IMR-90 (cell line): ENCODE measurements at regions not wholly inside any gene's neighbourhood (a gene's known extent, or its start where the extent isn't known, plus 50 kb on each side); places are given as distances from the start of the nearest gene placed in this dataset.

ENCODE experiments used
- ATAC-seq: fragments of 200-7000 bp; cut with Tn5 transposase; 2 replicates; pipeline ENCODE4 v1.9.1; 2020; ENCODE audit warnings: low read depth, mild to moderate bottlenecking, moderate library complexity
- BruUV-seq: library from RNA; stranded (reverse); fragments of 400-500 nt; replicated peaks from 2 replicates; lab custom pipeline; 2021; lab: Mats Ljungman, UMichigan
- CTCF ChIA-PET: fragments of 300-600 bp; formaldehyde crosslinking; extraction: SDS; loops from one replicate; lab custom pipeline; 2021; ENCODE audit warnings: antibody characterized with exemption; lab: Yijun Ruan, JAX
- POLR2A ChIA-PET: fragments of 300-600 bp; sonication (Branson Sonifier 250); formaldehyde crosslinking; loops from one replicate; lab custom pipeline; 2022; ENCODE audit warnings: antibody characterized with exemption; ENCODE audit not compliant: unreplicated experiment; lab: Charles Lee
- DNase-seq: peaks from one replicate; pipeline ENCODE4 v3.0.0; 2013
- H2AFZ ChIP-seq: replicated peaks from 2 replicates; pipeline ENCODE3; 2013; ENCODE audit warnings: low read length, mild to moderate bottlenecking; ENCODE audit not compliant: poor library complexity
- H2AK5ac ChIP-seq: 2 replicates; pipeline ENCODE4 v1.6.1; 2013; ENCODE audit warnings: low read depth, low read length, inconsistent platforms
- H2AK9ac ChIP-seq: replicated peaks from 2 replicates; pipeline ENCODE3; 2013; ENCODE audit warnings: mild to moderate bottlenecking, low read depth, low read length, moderate library complexity; ENCODE audit not compliant: poor library complexity
- H2BK120ac ChIP-seq: 2 replicates; pipeline ENCODE4 v1.6.1; 2013; ENCODE audit warnings: low read depth, low read length, inconsistent platforms
- H2BK15ac ChIP-seq: 3 replicates; pipeline ENCODE4 v1.6.1; 2013; ENCODE audit warnings: low read depth, low read length, inconsistent platforms
- H2BK20ac ChIP-seq: 2 replicates; pipeline ENCODE4 v1.6.1; 2013; ENCODE audit warnings: low read depth, mild to moderate bottlenecking, inconsistent platforms, low read length, moderate library complexity
- H2BK5ac ChIP-seq: 2 replicates; pipeline ENCODE4 v1.6.1; 2013; ENCODE audit warnings: mild to moderate bottlenecking, low read depth, low read length, inconsistent platforms; ENCODE audit not compliant: poor library complexity, severe bottlenecking
- H3K14ac ChIP-seq: replicated peaks from 2 replicates; pipeline ENCODE4 v1.6.1; 2013; ENCODE audit warnings: low read depth, low read length, inconsistent platforms
- H3K18ac ChIP-seq: 2 replicates; pipeline ENCODE4 v1.6.1; 2013; ENCODE audit warnings: low read depth, low read length, control low read depth
- H3K23ac ChIP-seq: 2 replicates; pipeline ENCODE4 v1.6.1; 2013; ENCODE audit warnings: low read depth, low read length, inconsistent platforms
- H3K27ac ChIP-seq: 2 replicates; pipeline ENCODE4 v1.5.1; 2013; ENCODE audit warnings: mild to moderate bottlenecking, control low read depth, low read length; ENCODE audit not compliant: insufficient read depth
- H3K27me3 ChIP-seq: 2 replicates; pipeline ENCODE4 v1.6.1; 2013; ENCODE audit warnings: low read length; ENCODE audit not compliant: control insufficient read depth, insufficient read depth
- H3K36me3 ChIP-seq: 2 replicates; pipeline ENCODE4 v1.6.1; 2013; ENCODE audit warnings: low read length, mixed read lengths; ENCODE audit not compliant: control insufficient read depth, insufficient read depth
- H3K4ac ChIP-seq: 2 replicates; pipeline ENCODE4 v1.6.1; 2013; ENCODE audit warnings: low read depth, low read length, inconsistent platforms
- H3K4me1 ChIP-seq: 2 replicates; pipeline ENCODE4 v1.6.1; 2013; ENCODE audit warnings: low read length, mixed read lengths; ENCODE audit not compliant: control insufficient read depth, insufficient read depth
- H3K4me2 ChIP-seq: 2 replicates; pipeline ENCODE4 v1.6.1; 2013; ENCODE audit warnings: low read depth, mild to moderate bottlenecking, control low read depth, low read length, moderate library complexity
- H3K4me3 ChIP-seq: 2 replicates; pipeline ENCODE4 v1.5.1; 2013; ENCODE audit warnings: low read depth, mild to moderate bottlenecking, control low read depth, low read length, moderate library complexity; ENCODE audit not compliant: insufficient read depth
- H3K56ac ChIP-seq: 2 replicates; pipeline ENCODE4 v1.6.1; 2013; ENCODE audit warnings: low read length, inconsistent platforms; ENCODE audit not compliant: insufficient read depth; ENCODE audit errors: extremely low read depth
- H3K79me1 ChIP-seq, 2 experiments: 2 replicates each; pipeline ENCODE4 v1.6.1; 2013; ENCODE audit warnings: low read length in 2 of 2, inconsistent platforms in 1 of 2, low read depth in 1 of 2
- H3K9ac ChIP-seq: 2 replicates; pipeline ENCODE4 v1.6.1; 2013; ENCODE audit warnings: low read depth, low read length, control low read depth
- H3K9me1 ChIP-seq: 2 replicates; pipeline ENCODE4 v1.6.1; 2013; ENCODE audit warnings: low read length, inconsistent platforms; ENCODE audit not compliant: insufficient read depth
- H3K9me3 ChIP-seq: 2 replicates; pipeline ENCODE4 v1.6.1; 2013; ENCODE audit warnings: low read length; ENCODE audit not compliant: control insufficient read depth, insufficient read depth
- H4K20me1 ChIP-seq: 2 replicates; pipeline ENCODE4 v1.6.1; 2013; ENCODE audit warnings: low read length, inconsistent platforms; ENCODE audit not compliant: insufficient read depth
- H4K5ac ChIP-seq: 2 replicates; pipeline ENCODE4 v1.6.1; 2013; ENCODE audit warnings: mild to moderate bottlenecking, low read depth, low read length, control low read depth
- H4K8ac ChIP-seq, 2 experiments: 2 replicates each; pipeline ENCODE4 v1.6.1; 2013; ENCODE audit warnings: low read depth in 2 of 2, low read length in 2 of 2, control low read depth in 1 of 2, inconsistent platforms in 1 of 2
- H4K91ac ChIP-seq: 2 replicates; pipeline ENCODE4 v1.6.1; 2013; ENCODE audit warnings: low read depth, low read length, inconsistent platforms; ENCODE audit not compliant: insufficient read depth
- BHLHE40 ChIP-seq: fragments of 150-350 bp; IDR thresholded peaks from 2 replicates; pipeline ENCODE4 v1.6.1; 2016; ENCODE audit warnings: mild to moderate bottlenecking, low read depth, low read length
- CEBPB ChIP-seq: IDR thresholded peaks from 2 replicates; pipeline ENCODE4 v1.6.1; 2012; ENCODE audit warnings: low read depth, low read length, improper control_type of control experiment
- CHD1 ChIP-seq: IDR thresholded peaks from 2 replicates; pipeline ENCODE4 v1.6.1; 2012; ENCODE audit warnings: low read depth, low read length, improper control_type of control experiment
- CTCF ChIP-seq: conservative IDR thresholded peaks from 2 replicates; pipeline ENCODE4 v1.5.1; 2012; ENCODE audit warnings: mild to moderate bottlenecking, low read depth, low read length, improper control_type of control experiment
- ELK1 ChIP-seq: fragments of 150-350 bp; IDR thresholded peaks from 2 replicates; pipeline ENCODE4 v1.6.1; 2016; ENCODE audit warnings: low read depth, mild to moderate bottlenecking, low read length, moderate library complexity, borderline replicate concordance
- FOS ChIP-seq: fragments of 150-350 bp; IDR thresholded peaks from 2 replicates; pipeline ENCODE4 v1.6.1; 2016; ENCODE audit warnings: low read depth, low read length
- MAFK ChIP-seq: IDR thresholded peaks from 2 replicates; pipeline ENCODE4 v1.6.1; 2012; ENCODE audit warnings: low read depth, low read length, improper control_type of control experiment
- MAZ ChIP-seq: IDR thresholded peaks from 2 replicates; pipeline ENCODE4 v1.6.1; 2012; ENCODE audit warnings: low read depth, mild to moderate bottlenecking, low read length, improper control_type of control experiment, moderate library complexity, borderline replicate concordance
- MXI1 ChIP-seq: IDR thresholded peaks from 2 replicates; pipeline ENCODE4 v1.6.1; 2012; ENCODE audit warnings: low read depth, mild to moderate bottlenecking, low read length, moderate library complexity, borderline replicate concordance
- NFE2L2 ChIP-seq: fragments of 150-350 bp; IDR thresholded peaks from 2 replicates; pipeline ENCODE4 v1.6.1; 2016; ENCODE audit warnings: low read depth, mild to moderate bottlenecking, low read length
- POLR2A ChIP-seq: IDR thresholded peaks from 2 replicates; pipeline ENCODE4 v1.6.1; 2012; ENCODE audit warnings: mild to moderate bottlenecking, low read depth, low read length
- RAD21 ChIP-seq: IDR thresholded peaks from 2 replicates; pipeline ENCODE4 v1.6.1; 2012; ENCODE audit warnings: low read length, improper control_type of control experiment
- RCOR1 ChIP-seq: IDR thresholded peaks from 2 replicates; pipeline ENCODE4 v1.6.1; 2012; ENCODE audit warnings: mild to moderate bottlenecking, low read length, improper control_type of control experiment; ENCODE audit not compliant: insufficient replicate concordance
- RFX5 ChIP-seq: IDR thresholded peaks from 2 replicates; pipeline ENCODE4 v1.8.0; 2012; ENCODE audit warnings: low read depth, mild to moderate bottlenecking, low read length, moderate library complexity
- SMC3 ChIP-seq: fragments of 150-350 bp; IDR thresholded peaks from 2 replicates; pipeline ENCODE4 v1.6.1; 2016; ENCODE audit warnings: low read depth, mild to moderate bottlenecking, antibody characterized with exemption, low read length, moderate library complexity
- USF2 ChIP-seq: fragments of 150-350 bp; IDR thresholded peaks from 2 replicates; pipeline ENCODE4 v1.6.1; 2017; ENCODE audit warnings: mild to moderate bottlenecking, antibody characterized with exemption, low read length, low read depth
- WGBS, 2 experiments: methylation state at CpG; one replicate each; pipeline versions ENCODE4 v1.1.5 to v1.1.7; 2013; ENCODE audit warnings: missing lambda C conversion rate in 2 of 2; ENCODE audit not compliant: insufficient read length in 1 of 2; ENCODE audit errors: extremely low coverage in 2 of 2; 5-methylcytosine and 5-hydroxymethylcytosine counted together
- dilution Hi-C: fragments of 300-500 bp; cut with HindIII; formaldehyde crosslinking; loops from one replicate; pipeline ENCODE4 v1.14.3; 2018; ENCODE audit warnings: low sequenced_read_pairs; ENCODE audit not compliant: unreplicated experiment
- in situ Hi-C: fragments of 300-500 bp; cut with MboI; formaldehyde crosslinking; loops from 3 replicates; pipeline ENCODE4 v1.14.3; 2019; ENCODE audit warnings: low sequenced_read_pairs, inconsistent platforms, mixed read lengths
- intact Hi-C: fragments of 100-400 bp; cut with micrococcal nuclease; formaldehyde crosslinking; loops from 2 replicates; pipeline ENCODE4 v1.10.0; 2022

DNA sequence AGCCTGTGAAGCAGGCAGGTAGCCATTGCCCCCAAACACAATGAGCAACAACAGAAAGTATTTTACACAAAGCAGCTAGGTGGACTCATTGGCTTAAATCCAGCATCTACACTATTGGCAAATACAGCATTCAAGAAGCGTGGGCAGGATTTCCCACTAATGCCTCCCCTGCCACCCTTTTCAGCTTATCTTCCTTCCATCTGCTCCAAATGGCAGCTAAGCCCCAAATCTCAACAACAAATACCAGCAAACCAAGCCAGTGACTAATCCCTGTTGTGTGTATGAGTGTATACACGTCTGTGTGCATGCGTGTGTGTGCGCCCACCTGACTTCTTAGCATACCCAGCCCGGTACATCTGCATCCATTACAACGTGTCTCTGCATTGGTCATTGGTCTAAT is 151.2 kb upstream of the WWC1 start:
- POLR2A ChIA-PET, result no interaction called here

More for the DNA sequence above, 151.2 kb upstream of the WWC1 start:
- Histone ChIP-seq H2AFZ (no peak overlapping the region), H3K79me1 (no peaks in the 10 kb centered on the region), H3K9ac (no peak overlapping the region), H3K4me1 (no peaks in the 10 kb centered on the region), H4K8ac (no peak overlapping the region), H2AK5ac (no peak overlapping the region), H3K9me1 (no peaks in the 10 kb centered on the region), H3K23ac (no peak overlapping the region), H3K18ac (no peak overlapping the region), H2BK15ac (no peak overlapping the region), H3K4me2 (no peak overlapping the region), H3K27ac (no peak overlapping the region), H2BK120ac (no peak overlapping the region), H3K14ac (no peak overlapping the region), H3K4me3 (no peak overlapping the region), H2BK20ac (no peak overlapping the region), H4K20me1 (no peaks in the 10 kb centered on the region), H2BK5ac (no peak overlapping the region), H3K56ac (no peak overlapping the region), H4K91ac (no peak overlapping the region), H3K27me3 (no peaks in the 10 kb centered on the region), H3K36me3 (no peaks in the 10 kb centered on the region), H3K9me3 (no peaks in the 10 kb centered on the region), H2AK9ac (no peak overlapping the region), H4K5ac (no peak overlapping the region), H3K4ac (no peak overlapping the region)
- BruUV-seq, result no TSS peak
- dilution Hi-C loops, result no loop called here
- WGBS, 2 experiments, result 40% methylated on average over 1 of the region's 6 CpGs; no CpG with 5 or more reads in 1 of the 2 experiments
- intact Hi-C loops, result no loop called here
- TF ChIP-seq RFX5 (no peak), FOS (no peak), CTCF (no peak), RAD21 (no peak), USF2 (no peak), CEBPB (no peak), RCOR1 (no peak), NFE2L2 (no peak), MAFK (no peak), POLR2A (no peak), CHD1 (no peak), ELK1 (no peak), MXI1 (no peak), BHLHE40 (no peak), MAZ (no peak), SMC3 (no peak)
- in situ Hi-C loops, result no loop called here
- ATAC-seq, result no peak
- CTCF ChIA-PET, result no interaction called here
- no peak for DNase-seq
